AG09309 (cell line): ENCODE measurements at regions not wholly inside any gene's neighbourhood (a gene's known extent, or its start where the extent isn't known, plus 50 kb on each side); places are given as distances from the start of the nearest gene placed in this dataset.

Source experiments
- DNase-seq: peaks from one replicate; pipeline ENCODE4 v3.0.0-alpha.2; 2010; ENCODE audit warnings: low read depth
- H3K4me3 ChIP-seq: 2 replicates; pipeline ENCODE4 v1.5.1; 2011; ENCODE audit warnings: mild to moderate bottlenecking, low read depth, low read length, moderate library complexity; ENCODE audit not compliant: control insufficient read depth
- TF ChIP-seq, protein P1 (sequence below): IDR thresholded peaks from 2 replicates; pipeline ENCODE4 v1.5.1; 2011; ENCODE audit warnings: mild to moderate bottlenecking, low read depth, low read length, inconsistent platforms; ENCODE audit not compliant: insufficient read depth, control insufficient read depth; ENCODE audit errors: missing control alignments

DNA sequence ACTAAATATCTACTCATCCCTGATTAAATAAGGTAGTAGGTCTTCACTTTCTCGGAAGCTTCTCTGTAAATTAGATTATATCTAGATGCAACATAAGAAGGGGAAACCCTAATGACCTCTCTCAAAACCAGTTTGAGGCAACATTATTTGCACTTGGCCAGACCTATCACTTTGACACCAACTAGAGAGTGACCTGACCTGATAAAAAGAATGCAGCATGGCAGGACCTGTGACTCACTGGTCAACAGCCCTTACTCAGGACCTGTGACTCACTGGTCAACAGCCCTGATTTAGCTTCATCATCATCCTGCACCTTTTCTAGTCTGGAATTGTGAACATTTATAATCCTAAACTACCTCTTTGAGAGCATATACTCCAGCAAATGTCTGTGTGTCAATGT, 1957.7 kb upstream of the CELF4 start:
- DNase-seq: no peak
- H3K4me3 ChIP-seq: no peak overlapping the region
- TF ChIP-seq, protein P1, sequence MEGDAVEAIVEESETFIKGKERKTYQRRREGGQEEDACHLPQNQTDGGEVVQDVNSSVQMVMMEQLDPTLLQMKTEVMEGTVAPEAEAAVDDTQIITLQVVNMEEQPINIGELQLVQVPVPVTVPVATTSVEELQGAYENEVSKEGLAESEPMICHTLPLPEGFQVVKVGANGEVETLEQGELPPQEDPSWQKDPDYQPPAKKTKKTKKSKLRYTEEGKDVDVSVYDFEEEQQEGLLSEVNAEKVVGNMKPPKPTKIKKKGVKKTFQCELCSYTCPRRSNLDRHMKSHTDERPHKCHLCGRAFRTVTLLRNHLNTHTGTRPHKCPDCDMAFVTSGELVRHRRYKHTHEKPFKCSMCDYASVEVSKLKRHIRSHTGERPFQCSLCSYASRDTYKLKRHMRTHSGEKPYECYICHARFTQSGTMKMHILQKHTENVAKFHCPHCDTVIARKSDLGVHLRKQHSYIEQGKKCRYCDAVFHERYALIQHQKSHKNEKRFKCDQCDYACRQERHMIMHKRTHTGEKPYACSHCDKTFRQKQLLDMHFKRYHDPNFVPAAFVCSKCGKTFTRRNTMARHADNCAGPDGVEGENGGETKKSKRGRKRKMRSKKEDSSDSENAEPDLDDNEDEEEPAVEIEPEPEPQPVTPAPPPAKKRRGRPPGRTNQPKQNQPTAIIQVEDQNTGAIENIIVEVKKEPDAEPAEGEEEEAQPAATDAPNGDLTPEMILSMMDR: no peak

DNA sequence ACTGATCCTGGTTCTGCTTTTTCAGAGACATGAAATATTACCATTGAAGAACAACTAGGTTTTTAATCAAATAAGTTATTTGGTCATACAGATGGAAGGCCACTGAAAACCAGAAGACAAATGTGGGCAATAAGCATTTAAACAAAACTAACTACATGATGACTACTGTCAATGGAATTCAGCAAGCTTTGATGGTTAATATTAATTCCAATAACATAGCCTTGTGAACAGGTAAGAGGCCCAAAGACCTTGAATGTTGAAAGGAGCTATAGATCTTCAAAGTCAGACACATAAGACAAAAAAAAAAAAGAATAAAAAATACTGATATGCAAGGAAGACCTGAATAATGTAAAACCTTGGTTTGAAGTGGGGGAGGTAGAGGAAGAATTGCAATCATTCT, 1955.6 kb upstream of the CELF4 start:
- TF ChIP-seq, protein P1: no peak
- H3K4me3 ChIP-seq: no peak overlapping the region
- no peak for DNase-seq

DNA sequence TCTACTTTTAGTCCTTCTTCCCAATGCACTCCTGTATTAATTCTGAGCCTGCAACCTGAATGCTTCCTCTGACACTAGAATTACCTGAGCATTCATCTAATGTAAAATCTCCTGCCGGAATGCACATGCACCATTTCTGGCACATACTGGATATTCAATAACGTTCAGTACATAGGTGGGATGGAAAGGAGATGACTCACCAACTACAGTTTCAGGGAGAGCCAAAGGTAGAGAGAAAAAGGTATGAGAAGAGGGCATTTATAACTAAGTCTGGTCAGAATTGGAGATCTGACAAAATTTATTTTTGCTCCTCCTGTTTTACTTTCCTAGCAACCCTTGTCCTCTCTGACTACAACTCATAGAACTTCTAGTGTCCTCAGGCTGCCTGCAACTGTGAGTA, 1954.1 kb upstream of the CELF4 start:
- H3K4me3 ChIP-seq: no peak overlapping the region
- TF ChIP-seq, protein P1: no peak
- DNase-seq: no peak

DNA sequence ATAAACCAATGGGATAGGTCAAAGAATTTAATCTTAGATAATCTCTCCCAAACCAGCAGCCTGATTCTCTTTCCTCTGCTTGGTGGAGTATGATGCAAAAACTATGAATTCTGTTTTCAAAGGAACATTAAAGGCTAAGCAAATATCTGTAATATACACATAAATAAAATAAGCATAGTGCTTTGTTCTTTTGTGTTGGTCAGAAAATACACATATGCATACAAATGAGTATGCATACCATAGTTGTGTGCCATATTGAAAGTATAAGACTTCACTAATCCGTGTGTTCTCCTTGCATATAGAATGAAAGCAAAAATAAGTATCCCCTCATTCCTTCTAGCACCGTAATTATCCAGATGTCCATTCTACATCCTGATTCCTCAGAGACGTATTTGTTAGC, 1949.7 kb upstream of the CELF4 start:
- no peak overlapping the region for H3K4me3 ChIP-seq
- TF ChIP-seq, protein P1: no peak
- DNase-seq: no peak

DNA sequence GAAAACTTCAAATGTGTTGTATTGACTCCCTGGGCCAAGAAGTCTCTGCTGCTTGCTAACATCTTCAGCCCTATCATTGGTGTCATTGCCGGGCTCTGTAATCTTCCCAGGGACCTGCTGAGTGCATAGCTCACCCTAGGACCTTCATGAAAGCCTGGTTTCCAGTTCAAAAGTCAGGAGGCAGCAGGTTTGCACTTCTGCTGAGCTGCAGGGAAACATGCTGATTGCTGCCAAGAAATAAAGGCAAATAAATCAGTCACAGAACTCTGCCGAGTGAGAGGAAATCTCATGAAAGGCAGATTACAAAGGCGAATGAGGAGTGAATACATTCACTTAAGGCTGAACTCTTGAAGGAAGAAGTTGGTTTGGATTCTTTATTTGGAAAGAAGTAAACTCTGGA, 1947.6 kb upstream of the CELF4 start:
- TF ChIP-seq, protein P1: no peak
- no peak overlapping the region for H3K4me3 ChIP-seq
- DNase-seq: no peak

DNA sequence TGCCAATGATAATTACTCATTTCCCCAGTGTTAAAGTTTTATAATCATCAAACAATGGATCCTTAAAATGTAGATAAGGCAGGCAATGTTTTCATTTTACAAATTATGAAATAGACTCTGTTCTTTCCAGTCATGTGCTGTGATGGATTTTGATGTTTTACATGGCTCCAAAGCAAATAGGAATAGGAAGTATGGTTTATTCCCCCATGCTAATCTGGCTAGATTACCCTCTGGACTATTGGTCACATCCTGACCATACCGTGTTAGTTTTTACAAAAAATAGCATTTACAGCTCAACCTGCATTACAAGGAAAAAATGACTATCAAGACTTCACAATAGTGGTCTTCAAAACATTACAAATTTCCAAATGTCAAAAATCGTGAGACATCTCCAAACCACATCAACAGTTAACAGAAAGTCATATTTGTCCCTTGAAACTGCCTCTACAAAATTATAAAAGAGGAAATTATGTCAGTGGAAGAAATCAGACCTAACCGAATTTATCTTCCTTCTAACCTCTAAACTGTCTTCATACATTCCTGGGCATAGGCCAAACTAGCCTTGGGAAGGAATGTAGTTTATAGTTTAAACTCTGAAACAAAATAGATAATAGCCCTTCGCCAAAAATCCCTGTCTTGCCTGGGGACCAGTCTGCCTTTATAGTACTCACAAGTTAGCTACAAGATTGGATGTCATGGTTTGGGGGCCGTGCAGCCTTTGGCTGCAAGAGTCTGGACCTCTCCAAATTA, 1941.2 kb upstream of the CELF4 start:
- DNase-seq: no peak
- TF ChIP-seq, protein P1: no peak
- no peak overlapping the region for H3K4me3 ChIP-seq

DNA sequence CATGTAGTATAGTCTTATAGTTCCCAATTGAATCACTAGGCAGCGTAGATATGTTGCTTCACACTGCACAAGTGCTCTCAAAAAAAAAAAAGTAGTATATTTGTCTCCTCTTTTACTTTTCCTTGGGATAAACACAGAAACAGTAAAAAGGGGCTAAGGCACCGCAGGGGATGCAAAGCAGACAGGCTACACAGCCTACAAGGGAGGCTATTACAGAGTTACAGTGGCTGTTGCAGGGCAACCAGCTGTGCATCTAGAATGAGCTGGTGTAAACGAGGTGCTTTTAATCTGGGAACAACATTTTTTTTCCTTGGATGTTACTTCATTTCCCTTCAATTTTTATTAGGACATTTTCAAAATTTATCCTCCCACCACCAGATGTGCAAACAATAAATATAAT, 1934.7 kb upstream of the CELF4 start:
- DNase-seq: no peak
- TF ChIP-seq, protein P1: no peak
- H3K4me3 ChIP-seq: no peak overlapping the region
